Panc1 (cell line): ENCODE measurements at regions not wholly inside any gene's neighbourhood (a gene's known extent, or its start where the extent isn't known, plus 50 kb on each side); places are given as distances from the start of the nearest gene placed in this dataset.
"Not testable (repeated sequence)": the region's sequence is repeated elsewhere in the genome, so short reads cannot be mapped to it uniquely, and the experiment has no call there.

Experiments
- POLR2AphosphoS5 ChIP-seq: IDR thresholded peaks from 2 replicates; pipeline ENCODE4 v1.6.1; 2012; ENCODE audit warnings: mild to moderate bottlenecking, low read depth, low read length, moderate library complexity
- SIN3A ChIP-seq: IDR thresholded peaks from 2 replicates; pipeline ENCODE4 v1.6.1; 2012; ENCODE audit warnings: low read depth, mild to moderate bottlenecking, low read length, moderate library complexity, borderline replicate concordance; ENCODE audit not compliant: insufficient read depth
- TF ChIP-seq, protein P1 (sequence below): fragments of 450-650 bp; IDR thresholded peaks from 2 replicates; pipeline ENCODE4 v1.5.1; 2017; ENCODE audit warnings: mild to moderate bottlenecking
- TF ChIP-seq, protein P2 (sequence below), 2 experiments: IDR thresholded peaks; 2 replicates each; pipeline ENCODE4 v1.6.1; 2011 to 2012; ENCODE audit warnings: low read depth in 2 of 2, control low read depth in 1 of 2, low read length in 1 of 2, mild to moderate bottlenecking in 1 of 2, moderate library complexity in 1 of 2; ENCODE audit not compliant: insufficient read depth in 1 of 2

DNA sequence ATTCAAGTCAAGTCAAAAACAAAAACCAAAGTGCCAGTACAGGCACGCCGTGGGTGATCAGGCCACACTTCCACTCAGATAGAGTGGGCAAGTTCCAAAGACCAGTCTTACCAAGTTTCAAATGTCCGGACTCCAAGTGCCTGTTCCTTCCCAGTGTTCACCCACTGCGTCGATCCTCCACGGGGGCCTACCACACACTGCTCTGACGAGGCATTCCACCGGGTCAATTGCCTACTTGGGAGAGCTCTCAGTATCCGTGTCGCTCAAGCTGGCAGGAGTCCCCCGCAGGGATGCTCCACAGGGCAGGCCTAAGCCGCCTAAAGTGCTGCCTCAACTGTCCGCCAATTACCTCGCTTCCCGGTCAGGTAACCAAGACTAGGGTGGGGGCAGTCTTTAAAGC is 132.3 kb upstream of the CCZ1B start:
- TF ChIP-seq, protein P1, sequence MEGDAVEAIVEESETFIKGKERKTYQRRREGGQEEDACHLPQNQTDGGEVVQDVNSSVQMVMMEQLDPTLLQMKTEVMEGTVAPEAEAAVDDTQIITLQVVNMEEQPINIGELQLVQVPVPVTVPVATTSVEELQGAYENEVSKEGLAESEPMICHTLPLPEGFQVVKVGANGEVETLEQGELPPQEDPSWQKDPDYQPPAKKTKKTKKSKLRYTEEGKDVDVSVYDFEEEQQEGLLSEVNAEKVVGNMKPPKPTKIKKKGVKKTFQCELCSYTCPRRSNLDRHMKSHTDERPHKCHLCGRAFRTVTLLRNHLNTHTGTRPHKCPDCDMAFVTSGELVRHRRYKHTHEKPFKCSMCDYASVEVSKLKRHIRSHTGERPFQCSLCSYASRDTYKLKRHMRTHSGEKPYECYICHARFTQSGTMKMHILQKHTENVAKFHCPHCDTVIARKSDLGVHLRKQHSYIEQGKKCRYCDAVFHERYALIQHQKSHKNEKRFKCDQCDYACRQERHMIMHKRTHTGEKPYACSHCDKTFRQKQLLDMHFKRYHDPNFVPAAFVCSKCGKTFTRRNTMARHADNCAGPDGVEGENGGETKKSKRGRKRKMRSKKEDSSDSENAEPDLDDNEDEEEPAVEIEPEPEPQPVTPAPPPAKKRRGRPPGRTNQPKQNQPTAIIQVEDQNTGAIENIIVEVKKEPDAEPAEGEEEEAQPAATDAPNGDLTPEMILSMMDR, result not testable (repeated sequence)
- TF ChIP-seq, protein P2, sequence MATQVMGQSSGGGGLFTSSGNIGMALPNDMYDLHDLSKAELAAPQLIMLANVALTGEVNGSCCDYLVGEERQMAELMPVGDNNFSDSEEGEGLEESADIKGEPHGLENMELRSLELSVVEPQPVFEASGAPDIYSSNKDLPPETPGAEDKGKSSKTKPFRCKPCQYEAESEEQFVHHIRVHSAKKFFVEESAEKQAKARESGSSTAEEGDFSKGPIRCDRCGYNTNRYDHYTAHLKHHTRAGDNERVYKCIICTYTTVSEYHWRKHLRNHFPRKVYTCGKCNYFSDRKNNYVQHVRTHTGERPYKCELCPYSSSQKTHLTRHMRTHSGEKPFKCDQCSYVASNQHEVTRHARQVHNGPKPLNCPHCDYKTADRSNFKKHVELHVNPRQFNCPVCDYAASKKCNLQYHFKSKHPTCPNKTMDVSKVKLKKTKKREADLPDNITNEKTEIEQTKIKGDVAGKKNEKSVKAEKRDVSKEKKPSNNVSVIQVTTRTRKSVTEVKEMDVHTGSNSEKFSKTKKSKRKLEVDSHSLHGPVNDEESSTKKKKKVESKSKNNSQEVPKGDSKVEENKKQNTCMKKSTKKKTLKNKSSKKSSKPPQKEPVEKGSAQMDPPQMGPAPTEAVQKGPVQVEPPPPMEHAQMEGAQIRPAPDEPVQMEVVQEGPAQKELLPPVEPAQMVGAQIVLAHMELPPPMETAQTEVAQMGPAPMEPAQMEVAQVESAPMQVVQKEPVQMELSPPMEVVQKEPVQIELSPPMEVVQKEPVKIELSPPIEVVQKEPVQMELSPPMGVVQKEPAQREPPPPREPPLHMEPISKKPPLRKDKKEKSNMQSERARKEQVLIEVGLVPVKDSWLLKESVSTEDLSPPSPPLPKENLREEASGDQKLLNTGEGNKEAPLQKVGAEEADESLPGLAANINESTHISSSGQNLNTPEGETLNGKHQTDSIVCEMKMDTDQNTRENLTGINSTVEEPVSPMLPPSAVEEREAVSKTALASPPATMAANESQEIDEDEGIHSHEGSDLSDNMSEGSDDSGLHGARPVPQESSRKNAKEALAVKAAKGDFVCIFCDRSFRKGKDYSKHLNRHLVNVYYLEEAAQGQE (IDR thresholded peaks at IDR 0.05; ENCODE audit: insufficient read depth in 1 of 2, low read depth in 2 of 2, low read length in 1 of 2), result not testable (repeated sequence)
- not testable (repeated sequence) for TF ChIP-seq SIN3A, POLR2AphosphoS5
